Activated T-cell treated with anti-CD3 and anti-CD28 coated beads, Interleukin-2, amount 50 U/mL, for 4 hours (primary cell): ENCODE measurements at regions not wholly inside any gene's neighbourhood (a gene's known extent, or its start where the extent isn't known, plus 50 kb on each side); places are given as distances from the start of the nearest gene placed in this dataset.
"Not testable (repeated sequence)": the region's sequence is repeated elsewhere in the genome, so short reads cannot be mapped to it uniquely, and the experiment has no call there.

Experiments
- ATAC-seq, 2 donors: fragments of 200-7000 bp; cut with Tn5 transposase; one replicate each; pipeline ENCODE4 v1.10.0; 2021
- DNase-seq: peaks from one replicate; pipeline ENCODE4 v3.0.0-alpha.2; 2020
- H3K27me3 Mint-ChIP-seq: one replicate; pipeline ENCODE4 v1.8.0; 2021; ENCODE audit warnings: low read depth, mixed read lengths
- H3K36me3 Mint-ChIP-seq: one replicate; pipeline ENCODE4 v1.8.0; 2022; ENCODE audit warnings: mixed read lengths; ENCODE audit not compliant: insufficient read depth
- H3K4me1 Mint-ChIP-seq: one replicate; pipeline ENCODE4 v1.8.0; 2021; ENCODE audit warnings: low read depth, mixed read lengths
- H3K4me3 Mint-ChIP-seq: one replicate; pipeline ENCODE4 v1.8.0; 2021; ENCODE audit warnings: mild to moderate bottlenecking, moderate library complexity, mixed read lengths
- H3K9me3 Mint-ChIP-seq: one replicate; pipeline ENCODE4 v1.8.0; 2021; ENCODE audit warnings: mixed read lengths

DNA sequence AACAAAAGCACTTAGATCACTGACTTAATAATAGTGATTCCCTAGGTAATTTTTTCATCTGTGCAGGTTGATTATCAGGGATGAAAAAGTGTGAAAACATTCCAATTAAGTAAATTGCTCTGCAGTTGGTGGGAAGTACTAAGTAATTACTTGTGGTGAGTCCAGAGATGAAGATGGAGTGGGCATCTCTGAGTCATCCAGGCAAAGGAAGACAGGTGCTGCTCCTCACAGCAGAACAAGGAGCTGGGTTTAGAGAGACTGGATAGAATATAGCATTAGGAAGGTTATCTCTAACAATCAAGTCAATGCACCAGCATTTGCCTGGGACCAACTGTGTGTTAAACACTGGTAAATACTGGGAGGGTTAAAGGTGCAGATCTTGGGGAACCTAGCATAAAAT, 174.0 kb upstream of the SPATA31A3 start:
- not testable (repeated sequence) for H3K4me1 Mint-ChIP-seq, DNase-seq, ATAC-seq, H3K27me3 Mint-ChIP-seq, H3K4me3 Mint-ChIP-seq, H3K36me3 Mint-ChIP-seq, H3K9me3 Mint-ChIP-seq

GRCh38 chr9:67162827-67163226, 170.5 kb upstream of the SPATA31A3 start:
- DNase-seq, H3K4me1 Mint-ChIP-seq, H3K36me3 Mint-ChIP-seq, H3K27me3 Mint-ChIP-seq, H3K9me3 Mint-ChIP-seq, H3K4me3 Mint-ChIP-seq, ATAC-seq: not testable (repeated sequence)

- not testable (repeated sequence) for DNase-seq, H3K27me3 Mint-ChIP-seq, H3K36me3 Mint-ChIP-seq, H3K4me1 Mint-ChIP-seq, ATAC-seq, H3K9me3 Mint-ChIP-seq, H3K4me3 Mint-ChIP-seq
These were observed 162.9 kb upstream of the SPATA31A3 start for GRCh38 chr9:67155218-67155617.

- H3K4me3 Mint-ChIP-seq, ATAC-seq, H3K27me3 Mint-ChIP-seq, H3K4me1 Mint-ChIP-seq, DNase-seq, H3K9me3 Mint-ChIP-seq, H3K36me3 Mint-ChIP-seq: not testable (repeated sequence)
These were observed 161.2 kb upstream of the SPATA31A3 start for GRCh38 chr9:67153501-67153900.

GRCh38 chr9:67142392-67143107, 150.2 kb upstream of the SPATA31A3 start:
- H3K27me3 Mint-ChIP-seq, H3K36me3 Mint-ChIP-seq, H3K4me1 Mint-ChIP-seq: not testable (repeated sequence)

GRCh38 chr9:67136376-67136775, 144.0 kb upstream of the SPATA31A3 start:
- H3K36me3 Mint-ChIP-seq, H3K9me3 Mint-ChIP-seq, ATAC-seq, H3K4me3 Mint-ChIP-seq, DNase-seq, H3K27me3 Mint-ChIP-seq, H3K4me1 Mint-ChIP-seq: not testable (repeated sequence)

More at GRCh38 chr9:67142392-67143107, 150.2 kb upstream of the SPATA31A3 start:
- not testable (repeated sequence) for DNase-seq, H3K9me3 Mint-ChIP-seq, H3K4me3 Mint-ChIP-seq, ATAC-seq

- H3K4me3 Mint-ChIP-seq, H3K36me3 Mint-ChIP-seq, DNase-seq, H3K4me1 Mint-ChIP-seq, H3K27me3 Mint-ChIP-seq, ATAC-seq, H3K9me3 Mint-ChIP-seq: not testable (repeated sequence)
These were observed 140.8 kb upstream of the SPATA31A3 start for GRCh38 chr9:67133124-67133523.

DNA sequence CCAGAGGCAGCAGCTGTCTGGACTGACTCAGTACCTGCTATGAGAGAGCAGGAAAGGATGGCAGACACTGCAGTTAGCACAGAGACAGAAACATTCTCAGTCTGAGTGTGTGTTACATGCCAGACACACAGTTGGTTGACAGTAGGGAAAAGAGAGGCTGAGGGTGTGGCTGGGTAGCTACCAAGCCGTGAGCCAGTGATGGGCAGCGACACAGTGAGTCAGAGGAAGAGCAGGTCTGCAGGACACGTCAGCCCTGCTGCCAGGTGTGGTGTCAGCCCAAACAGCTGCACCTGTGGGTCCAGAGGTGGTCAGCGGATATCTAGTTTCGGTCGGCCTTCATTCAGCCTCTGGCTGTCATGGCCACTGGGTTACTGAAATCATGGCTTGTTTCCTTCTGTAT, 124.4 kb upstream of the SPATA31A3 start:
- ATAC-seq, H3K9me3 Mint-ChIP-seq, DNase-seq, H3K27me3 Mint-ChIP-seq, H3K4me1 Mint-ChIP-seq, H3K36me3 Mint-ChIP-seq, H3K4me3 Mint-ChIP-seq: not testable (repeated sequence)

GRCh38 chr9:67112148-67112547, 119.8 kb upstream of the SPATA31A3 start:
- not testable (repeated sequence) for H3K4me1 Mint-ChIP-seq, H3K4me3 Mint-ChIP-seq, ATAC-seq, DNase-seq, H3K9me3 Mint-ChIP-seq, H3K27me3 Mint-ChIP-seq, H3K36me3 Mint-ChIP-seq

GRCh38 chr9:67111733-67112132, 119.4 kb upstream of the SPATA31A3 start:
- DNase-seq, ATAC-seq, H3K9me3 Mint-ChIP-seq, H3K27me3 Mint-ChIP-seq, H3K4me3 Mint-ChIP-seq, H3K36me3 Mint-ChIP-seq, H3K4me1 Mint-ChIP-seq: not testable (repeated sequence)

GRCh38 chr9:67109859-67110258, 117.5 kb upstream of the SPATA31A3 start:
- not testable (repeated sequence) for H3K36me3 Mint-ChIP-seq, DNase-seq, H3K4me1 Mint-ChIP-seq, H3K27me3 Mint-ChIP-seq, ATAC-seq, H3K4me3 Mint-ChIP-seq, H3K9me3 Mint-ChIP-seq

DNA sequence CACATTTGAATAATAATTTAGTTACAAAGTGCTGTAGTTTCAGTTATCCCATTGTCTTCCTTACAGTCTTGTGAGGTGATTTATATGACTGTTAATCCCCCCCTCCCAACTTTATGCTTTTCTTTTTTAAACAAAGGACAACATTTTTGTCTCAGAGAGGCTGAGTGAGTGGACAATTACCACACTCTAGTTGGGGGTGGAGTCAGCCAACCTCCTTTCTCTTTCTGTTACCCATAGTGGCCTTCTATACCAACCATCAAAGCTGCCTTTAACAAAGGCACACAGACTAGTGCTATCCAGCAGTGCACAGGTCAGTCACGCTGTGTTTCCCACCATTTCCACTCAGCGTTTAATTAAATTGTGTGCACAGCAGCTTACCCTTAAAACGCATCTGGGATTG, 114.3 kb upstream of the SPATA31A3 start:
- H3K27me3 Mint-ChIP-seq, DNase-seq, H3K36me3 Mint-ChIP-seq, H3K4me1 Mint-ChIP-seq, H3K4me3 Mint-ChIP-seq, ATAC-seq, H3K9me3 Mint-ChIP-seq: not testable (repeated sequence)

GRCh38 chr9:67102506-67103276, 110.3 kb upstream of the SPATA31A3 start:
- not testable (repeated sequence) for DNase-seq, H3K4me1 Mint-ChIP-seq, H3K36me3 Mint-ChIP-seq, H3K9me3 Mint-ChIP-seq, H3K27me3 Mint-ChIP-seq, ATAC-seq, H3K4me3 Mint-ChIP-seq

DNA sequence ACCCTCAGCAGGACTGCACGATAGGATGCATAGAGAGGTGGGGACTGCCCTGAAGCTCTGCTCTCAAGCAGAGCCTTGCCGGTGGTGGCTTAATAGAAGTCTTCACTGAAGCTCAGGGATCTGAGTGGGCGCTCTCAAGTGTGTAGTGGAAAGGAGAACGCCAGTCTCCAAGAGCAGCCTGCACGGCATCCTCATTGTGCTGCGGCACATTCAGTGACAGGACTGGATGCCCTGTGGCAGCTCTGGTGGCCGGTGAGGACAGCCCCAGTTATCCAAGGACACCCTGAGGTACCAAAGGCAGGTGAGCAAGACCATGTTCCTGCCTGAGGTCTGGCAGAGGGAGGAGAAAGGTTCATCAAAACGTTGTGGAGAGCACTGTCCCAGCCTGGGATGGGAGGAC, 98.8 kb upstream of the SPATA31A3 start:
- H3K9me3 Mint-ChIP-seq, H3K27me3 Mint-ChIP-seq, H3K36me3 Mint-ChIP-seq, H3K4me3 Mint-ChIP-seq, DNase-seq, ATAC-seq, H3K4me1 Mint-ChIP-seq: not testable (repeated sequence)

GRCh38 chr9:67086862-67087261, 94.5 kb upstream of the SPATA31A3 start:
- DNase-seq, ATAC-seq, H3K4me1 Mint-ChIP-seq, H3K9me3 Mint-ChIP-seq, H3K36me3 Mint-ChIP-seq, H3K4me3 Mint-ChIP-seq, H3K27me3 Mint-ChIP-seq: not testable (repeated sequence)
